Stimulated activated CD8-positive, alpha-beta memory T cell treated with anti-CD3 and anti-CD28 coated beads, Interleukin-7, amount 100 ng/mL, for 48 hours (primary cell): ENCODE measurements at regions not wholly inside any gene's neighbourhood (a gene's known extent, or its start where the extent isn't known, plus 50 kb on each side); places are given as distances from the start of the nearest gene placed in this dataset.
A peak's percentile ranks its signal among the peaks of the same experiment; 100 is the strongest.

Experiments
- DNase-seq, 2 donors: peaks; one replicate each; pipeline ENCODE4 v3.0.0-alpha.2; 2020; ENCODE audit warnings: low read depth in 1 of 2; ENCODE audit errors: extremely low read depth in 1 of 2

DNA sequence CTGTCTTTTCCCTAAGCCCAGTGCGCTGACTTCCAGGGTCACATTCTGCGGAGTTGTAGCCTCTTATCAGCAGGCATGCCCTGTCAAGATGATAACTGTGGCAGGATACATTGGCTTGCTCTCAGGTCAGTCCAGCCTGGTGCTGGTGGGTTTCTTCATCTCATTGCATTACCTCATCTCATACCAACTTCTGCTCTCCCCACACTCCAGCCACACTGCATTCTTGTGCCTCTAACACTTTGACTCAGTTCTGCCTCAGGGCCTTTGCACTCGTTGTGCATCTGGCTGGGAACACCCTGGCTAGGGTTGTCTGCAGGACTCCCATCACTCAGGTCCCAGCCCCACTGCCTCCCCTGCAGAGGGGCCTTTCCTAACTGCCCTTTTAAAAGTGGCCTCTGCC, 110.3 kb upstream of the BACH2 start:
- DNase-seq = no peak

- no peak for DNase-seq
These were observed 109.6 kb upstream of the BACH2 start for GRCh38 chr6:90406142-90406794.

- no peak for DNase-seq
These were observed 107.1 kb upstream of the BACH2 start for GRCh38 chr6:90403489-90404381.

DNA sequence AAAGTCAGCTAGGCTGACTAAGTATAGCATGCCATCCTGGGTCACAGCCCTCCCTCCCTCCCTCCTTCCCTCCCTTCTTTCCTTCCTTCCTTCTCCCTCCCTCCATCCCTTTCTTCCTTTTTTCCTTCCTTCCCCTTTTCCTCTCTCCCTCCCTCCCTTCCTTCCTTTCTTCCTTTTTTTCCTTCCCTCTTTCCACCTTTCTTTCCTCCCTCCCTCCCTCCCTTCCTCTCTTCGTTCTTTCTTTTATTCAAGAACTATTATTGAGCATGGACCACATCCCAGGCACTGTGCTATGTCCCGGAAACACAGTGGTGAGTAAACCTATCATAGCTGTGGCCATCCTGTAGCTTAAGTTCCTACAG, 106.2 kb upstream of the BACH2 start:
- DNase-seq = no peak

GRCh38 chr6:90401933-90402830, 105.5 kb upstream of the BACH2 start:
- DNase-seq = peak in 1 of 2 donors; percentile 56

DNA sequence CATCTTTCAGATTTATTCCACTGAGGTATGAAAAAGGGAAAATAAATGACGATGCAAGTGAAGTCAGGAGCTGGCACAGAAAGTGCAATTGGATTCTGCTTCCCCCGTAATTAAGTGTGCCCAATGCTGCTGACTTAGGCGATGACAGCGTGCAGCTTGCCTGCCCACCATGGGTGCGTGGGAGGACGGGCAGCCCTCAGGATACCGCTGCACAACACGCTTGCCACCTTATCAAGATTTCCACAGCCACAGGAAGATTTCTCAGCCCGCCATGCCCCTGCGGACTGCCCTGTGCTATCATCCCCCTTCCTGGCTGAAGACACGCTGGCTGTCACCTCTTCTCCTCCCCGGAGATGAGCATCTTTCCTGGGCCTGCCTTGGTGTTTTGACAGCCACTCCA, 103.3 kb upstream of the BACH2 start:
- DNase-seq = peak in 1 of 2 donors; percentile 66

DNA sequence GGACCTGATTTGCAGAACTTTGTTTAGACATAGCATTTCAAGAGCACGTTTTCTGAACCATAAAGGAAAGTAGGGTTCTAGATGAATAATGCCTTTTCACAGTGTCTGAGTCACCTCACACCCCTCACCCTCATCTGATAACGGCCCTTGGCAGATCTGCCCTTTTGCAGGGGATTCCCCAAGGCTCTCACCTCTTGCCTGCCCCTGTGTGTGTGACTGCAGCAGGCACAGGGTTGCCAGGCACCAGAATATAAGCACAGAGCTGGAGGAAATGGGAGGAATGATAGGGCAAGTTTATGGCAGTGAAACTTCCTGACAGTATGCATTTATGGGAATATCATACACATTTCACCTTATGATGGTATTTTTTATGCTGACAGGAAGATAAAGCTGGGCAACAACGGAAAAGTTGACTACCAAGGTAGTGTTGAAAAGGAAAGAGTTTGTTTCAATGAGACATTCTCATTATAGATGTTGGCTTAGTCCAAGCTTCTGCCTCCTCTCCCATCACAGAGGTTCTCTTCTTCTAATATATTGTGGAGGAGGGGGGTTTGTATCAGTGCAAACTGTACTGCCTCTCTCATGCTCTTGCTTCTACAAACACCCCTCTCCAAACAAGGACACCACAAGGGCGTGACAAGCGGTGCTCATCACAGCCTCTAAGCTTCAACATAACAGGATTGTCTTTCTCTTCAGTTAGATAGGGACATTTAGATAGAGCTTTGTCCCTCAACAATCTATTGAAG, 101.5 kb upstream of the BACH2 start:
- DNase-seq = peak; percentile 65 to 94

DNA sequence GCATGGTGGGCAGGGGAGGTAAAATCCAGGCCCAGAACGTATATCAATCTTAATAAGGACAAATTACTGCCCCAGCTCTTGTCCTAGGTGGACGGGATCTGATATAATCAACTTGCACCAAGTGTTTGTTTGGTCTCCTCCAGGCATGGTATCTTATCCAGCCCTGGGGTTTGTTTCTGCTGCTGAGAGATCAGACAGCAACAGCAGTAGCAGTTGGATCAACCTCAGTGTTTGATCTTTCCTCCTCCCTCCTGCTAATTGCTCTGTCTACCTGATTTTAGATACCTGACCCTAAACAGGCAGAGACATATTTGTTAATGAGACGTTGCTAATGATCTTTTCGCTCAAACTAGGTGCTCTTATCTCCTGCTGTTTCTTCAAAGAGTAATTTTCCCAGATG, 100.4 kb upstream of the BACH2 start:
- no peak for DNase-seq

DNA sequence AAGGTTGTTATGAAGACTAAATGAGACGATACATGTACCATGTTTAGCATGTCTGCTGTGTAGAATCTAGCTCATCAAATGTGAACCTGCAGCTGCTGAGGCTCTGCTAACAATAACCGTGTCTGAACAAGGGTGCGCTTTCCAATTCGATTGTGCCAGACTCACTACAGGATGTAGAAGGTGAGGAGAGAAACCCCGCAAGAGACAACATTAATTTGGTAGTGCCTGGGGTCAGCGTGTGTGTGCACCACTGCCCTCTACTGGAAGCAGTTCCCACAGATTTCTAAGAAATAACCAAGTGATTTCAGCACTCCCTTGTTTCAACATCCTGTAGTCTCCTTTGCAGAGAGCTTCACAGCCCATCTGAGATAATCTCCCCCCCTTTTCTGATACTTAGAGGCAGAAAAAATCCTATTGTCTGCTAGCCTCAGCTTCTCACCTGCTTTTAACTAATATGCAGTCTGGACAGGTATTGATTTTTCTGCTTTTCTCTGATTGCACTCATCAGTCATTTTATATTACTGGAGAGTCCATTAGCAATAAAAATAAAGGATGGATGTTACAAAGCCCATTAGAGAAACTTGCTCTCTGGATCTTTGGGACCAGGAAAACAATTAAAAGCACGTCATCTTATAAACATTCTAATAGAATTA, 96.7 kb upstream of the BACH2 start:
- DNase-seq = peak in 1 of 2 donors; percentile 55

DNA sequence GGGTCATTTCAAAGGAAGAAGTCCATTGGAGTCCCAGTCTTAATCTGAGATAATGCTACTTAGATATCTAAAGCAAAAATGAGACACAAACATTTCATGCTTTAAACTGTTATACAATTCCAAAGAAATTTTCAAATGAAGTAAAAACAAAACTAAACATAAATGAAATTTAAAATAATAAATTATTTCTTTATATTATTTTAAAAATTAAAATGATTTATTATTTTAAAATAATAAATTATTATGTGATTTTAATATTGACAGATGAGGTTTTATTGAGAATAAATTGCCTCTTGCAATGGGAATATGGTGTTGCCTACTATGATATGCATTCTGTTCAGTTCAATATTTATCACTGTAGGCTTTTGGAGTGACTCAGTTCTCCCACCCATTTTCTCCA, 93.7 kb upstream of the BACH2 start:
- no peak for DNase-seq

- DNase-seq = no peak
These were observed 91.8 kb upstream of the BACH2 start for GRCh38 chr6:90388395-90388794.

DNA sequence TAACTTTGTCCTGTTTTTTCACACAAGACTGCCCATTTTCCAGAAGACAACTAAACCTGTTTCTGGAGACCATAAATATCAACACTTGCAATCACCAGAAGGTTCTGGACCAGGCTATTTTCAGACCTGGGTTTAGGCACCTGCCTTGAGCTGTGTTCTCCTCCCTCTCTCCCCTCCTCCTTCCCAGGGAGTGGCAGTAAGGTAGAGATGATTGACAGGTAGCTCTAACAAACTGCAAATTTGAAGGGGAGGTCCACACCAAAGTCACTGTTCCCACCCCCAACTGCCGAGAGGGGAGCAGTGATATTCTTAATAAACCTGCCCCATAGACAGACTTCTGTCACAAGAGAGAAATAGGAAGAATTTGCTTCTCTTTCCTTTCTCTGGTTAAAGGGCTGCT, 91.2 kb upstream of the BACH2 start:
- no peak for DNase-seq

GRCh38 chr6:90387383-90387775, 90.7 kb upstream of the BACH2 start:
- no peak for DNase-seq

DNA sequence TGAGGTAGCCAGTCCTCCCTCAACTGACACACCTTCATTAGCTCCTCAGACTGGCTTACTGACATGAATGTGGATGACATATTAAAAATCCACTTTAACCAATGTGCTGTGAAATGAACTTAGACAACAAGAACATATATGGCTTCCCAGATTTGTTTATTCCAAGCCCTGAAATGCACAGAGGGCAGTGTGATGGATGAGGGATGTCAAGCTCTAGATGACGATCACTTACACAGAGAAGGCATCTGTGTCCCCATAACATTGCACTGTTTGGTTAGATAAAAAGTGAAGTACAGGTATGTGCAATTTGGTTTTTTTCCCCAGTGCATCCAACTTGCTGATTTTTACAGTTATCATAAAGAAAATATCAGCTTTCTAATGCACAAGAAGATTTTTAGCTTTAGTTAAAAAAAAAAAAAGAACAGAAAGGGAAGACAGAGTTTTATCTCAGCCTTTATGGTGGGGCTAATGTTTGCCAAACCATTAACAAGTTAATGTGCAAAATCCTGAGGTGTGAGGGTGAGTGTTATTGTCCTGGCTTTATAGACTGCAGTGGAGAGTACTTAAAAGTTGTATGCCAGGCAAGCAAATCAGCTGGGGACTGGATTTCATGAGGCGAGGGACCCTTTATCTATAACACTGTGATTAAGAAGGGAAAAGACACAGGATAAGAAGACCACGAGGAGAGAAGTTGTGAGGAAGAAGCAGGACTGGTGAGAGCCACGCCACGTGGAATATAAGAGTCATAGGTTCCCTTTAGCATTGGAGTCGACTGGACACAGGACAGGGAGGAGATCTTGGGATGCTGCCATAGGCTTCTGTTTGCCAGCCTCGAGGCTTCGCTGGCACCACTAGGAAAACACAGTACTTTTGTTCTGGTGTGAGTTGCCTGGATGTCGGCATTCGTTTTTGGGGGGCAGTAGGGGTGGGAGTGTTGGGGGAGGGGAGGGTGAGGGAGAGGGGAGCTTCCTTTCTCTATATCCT, 90.0 kb upstream of the BACH2 start:
- no peak for DNase-seq

- no peak for DNase-seq
These were observed 89.2 kb upstream of the BACH2 start for GRCh38 chr6:90385759-90386313.

GRCh38 chr6:90384720-90385119, 88.1 kb upstream of the BACH2 start:
- no peak for DNase-seq

GRCh38 chr6:90383196-90383822, 86.7 kb upstream of the BACH2 start:
- DNase-seq = no peak

DNA sequence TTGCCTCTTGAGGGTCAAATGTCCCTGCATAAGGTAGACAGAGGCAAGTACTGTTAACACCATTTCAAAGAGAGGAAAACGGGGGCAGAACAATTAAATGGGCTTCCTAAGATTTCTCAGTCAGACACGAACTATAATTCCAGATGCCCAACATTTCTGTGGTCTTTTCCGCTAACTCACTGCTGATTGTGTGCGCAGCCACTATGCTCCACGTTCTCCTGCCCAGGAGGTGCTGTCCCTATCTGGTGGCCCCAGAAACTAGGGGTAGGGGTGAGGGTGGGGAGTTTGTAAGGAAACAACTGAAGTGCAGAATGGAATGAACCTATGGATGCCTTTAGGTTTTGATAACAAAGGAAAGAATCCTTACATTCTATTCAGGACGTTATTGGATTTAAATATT, 86.1 kb upstream of the BACH2 start:
- DNase-seq = no peak
